ENCODE measurements at regions not wholly inside any gene's neighbourhood (a gene's known extent, or its start where the extent isn't known, plus 50 kb on each side); places are given as distances from the start of the nearest gene placed in this dataset.
"Not testable (repeated sequence)": the region's sequence is repeated elsewhere in the genome, so short reads cannot be mapped to it uniquely, and the experiment has no call there.

- not testable (repeated sequence) for DNase-seq (ENCODE audit: low spot score in 2 of 2); FAIRE-seq
These were observed 175.2 kb upstream of the PLGLB1 start for GRCh38 chr2:87196720-87197388.

- DNase-seq (ENCODE audit: low spot score in 2 of 2); FAIRE-seq: not testable (repeated sequence)
These were observed 176.8 kb upstream of the PLGLB1 start for GRCh38 chr2:87198422-87198821.

GRCh38 chr2:87199228-87199627, 177.6 kb upstream of the PLGLB1 start:
- not testable (repeated sequence) for FAIRE-seq; DNase-seq (ENCODE audit: low spot score in 2 of 2)

GRCh38 chr2:87204569-87205147, 183.0 kb upstream of the PLGLB1 start:
- FAIRE-seq; DNase-seq (ENCODE audit: low spot score in 2 of 2): not testable (repeated sequence)

- not testable (repeated sequence) for FAIRE-seq; DNase-seq (ENCODE audit: low spot score in 2 of 2)
These were observed 191.3 kb upstream of the PLGLB1 start for GRCh38 chr2:87212938-87213337.

- not testable (repeated sequence) for FAIRE-seq; DNase-seq (ENCODE audit: low spot score in 2 of 2)
These were observed 195.4 kb upstream of the PLGLB1 start for GRCh38 chr2:87217005-87217404.

- not testable (repeated sequence) for DNase-seq (ENCODE audit: low spot score in 2 of 2)
These were observed 196.2 kb upstream of the PLGLB1 start for GRCh38 chr2:87217741-87218410.

GRCh38 chr2:87220651-87221050, 199.0 kb upstream of the PLGLB1 start:
- FAIRE-seq; DNase-seq (ENCODE audit: low spot score in 2 of 2): not testable (repeated sequence)

More at GRCh38 chr2:87217741-87218410, 196.2 kb upstream of the PLGLB1 start:
- not testable (repeated sequence) for FAIRE-seq

- FAIRE-seq; DNase-seq (ENCODE audit: low spot score in 2 of 2): not testable (repeated sequence)
These were observed 200.5 kb upstream of the PLGLB1 start for GRCh38 chr2:87222131-87222530.

GRCh38 chr2:87223873-87224272, 202.2 kb upstream of the PLGLB1 start:
- not testable (repeated sequence) for FAIRE-seq; DNase-seq (ENCODE audit: low spot score in 2 of 2)

GRCh38 chr2:87229091-87229689, 207.5 kb upstream of the PLGLB1 start:
- not testable (repeated sequence) for FAIRE-seq; DNase-seq (ENCODE audit: low spot score in 2 of 2)

GRCh38 chr2:87229964-87230363, 208.3 kb upstream of the PLGLB1 start:
- not testable (repeated sequence) for DNase-seq (ENCODE audit: low spot score in 2 of 2); FAIRE-seq

GRCh38 chr2:87235333-87235981, 213.8 kb upstream of the PLGLB1 start:
- not testable (repeated sequence) for FAIRE-seq; DNase-seq (ENCODE audit: low spot score in 2 of 2)

GRCh38 chr2:87237570-87238336, 216.1 kb upstream of the PLGLB1 start:
- FAIRE-seq; DNase-seq (ENCODE audit: low spot score in 2 of 2): not testable (repeated sequence)

- FAIRE-seq; DNase-seq (ENCODE audit: low spot score in 2 of 2): not testable (repeated sequence)
These were observed 218.0 kb upstream of the PLGLB1 start for GRCh38 chr2:87239558-87240215.

GRCh38 chr2:87246066-87246717, 224.5 kb upstream of the PLGLB1 start:
- FAIRE-seq; DNase-seq (ENCODE audit: low spot score in 2 of 2): not testable (repeated sequence)

- FAIRE-seq; DNase-seq (ENCODE audit: low spot score in 2 of 2): not testable (repeated sequence)
These were observed 230.4 kb upstream of the PLGLB1 start for GRCh38 chr2:87252046-87252445.

GRCh38 chr2:87254562-87254961, 232.9 kb upstream of the PLGLB1 start:
- DNase-seq (ENCODE audit: low spot score in 2 of 2); FAIRE-seq: not testable (repeated sequence)

Measured in frontal cortex (tissue), 3 donors.